Muscle of leg (tissue), 3 donors: ENCODE measurements at regions not wholly inside any gene's neighbourhood (a gene's known extent, or its start where the extent isn't known, plus 50 kb on each side); places are given as distances from the start of the nearest gene placed in this dataset.
A peak's percentile ranks its signal among the peaks of the same experiment; 100 is the strongest.

ENCODE experiments used
- DNase-seq: peaks from one replicate; pipeline ENCODE4 v3.0.0; 2013
- H3K27ac ChIP-seq: one replicate; pipeline ENCODE4 v1.5.1; 2013; ENCODE audit warnings: mild to moderate bottlenecking, low read length, control low read depth
- H3K27me3 ChIP-seq: one replicate; pipeline ENCODE4 v1.6.1; 2013; ENCODE audit warnings: low read length; ENCODE audit not compliant: control insufficient read depth, insufficient read depth
- H3K36me3 ChIP-seq: one replicate; pipeline ENCODE4 v1.6.1; 2013; ENCODE audit warnings: low read length; ENCODE audit not compliant: control insufficient read depth, insufficient read depth
- H3K4me1 ChIP-seq: one replicate; pipeline ENCODE4 v1.6.1; 2013; ENCODE audit warnings: low read length; ENCODE audit not compliant: control insufficient read depth, insufficient read depth
- H3K4me3 ChIP-seq: one replicate; pipeline ENCODE4 v1.5.1; 2013; ENCODE audit warnings: low read length, control low read depth
- H3K9me3 ChIP-seq: replicated peaks from 2 replicates; pipeline ENCODE4 v1.6.1; 2013; ENCODE audit warnings: low read depth, low read length; ENCODE audit not compliant: control insufficient read depth
- WGBS: methylation state at CpG from one replicate; pipeline ENCODE4 v1.1.5; 2013; ENCODE audit warnings: missing lambda C conversion rate; ENCODE audit not compliant: insufficient coverage; 5-methylcytosine and 5-hydroxymethylcytosine counted together

- WGBS: 91% methylated on average over 3 of the region's 10 CpGs
- peak; percentile 63 for DNase-seq
- Histone ChIP-seq H3K27ac (peak overlapping the region; percentile 21), H3K27me3 (no peaks in the 10 kb centered on the region), H3K36me3 (no peaks in the 10 kb centered on the region), H3K4me3 (no peak overlapping the region), H3K9me3 (no peaks in the 10 kb centered on the region), H3K4me1 (peaks cover 62% of the 10 kb centered on the region)
Observed at GRCh38 chr1:229028987-229029878, 241.7 kb upstream of the RAB4A start.

GRCh38 chr1:229029879-229030235, 241.1 kb upstream of the RAB4A start:
- Histone ChIP-seq H3K4me3 (no peak overlapping the region), H3K27me3 (no peaks in the 10 kb centered on the region), H3K4me1 (peaks cover 57% of the 10 kb centered on the region), H3K9me3 (no peaks in the 10 kb centered on the region), H3K36me3 (no peaks in the 10 kb centered on the region), H3K27ac (peak overlapping the region; percentile 21)
- DNase-seq: no peak
- WGBS: no CpG with 5 or more reads among the region's 1 CpG

GRCh38 chr1:229030630-229031029, 240.3 kb upstream of the RAB4A start:
- no peaks in the 10 kb centered on the region for H3K36me3 ChIP-seq
- H3K27me3 ChIP-seq: no peaks in the 10 kb centered on the region
- DNase-seq: no peak
- no peak overlapping the region for H3K27ac ChIP-seq
- 45% methylated on average over 2 of the region's 3 CpGs for WGBS
- no peaks in the 10 kb centered on the region for H3K9me3 ChIP-seq
- no peak overlapping the region for H3K4me3 ChIP-seq
- peaks cover 55% of the 10 kb centered on the region for H3K4me1 ChIP-seq

GRCh38 chr1:229031061-229031460, 239.8 kb upstream of the RAB4A start:
- no peaks in the 10 kb centered on the region for H3K36me3 ChIP-seq
- WGBS: 38% methylated on average over 2 of the region's 10 CpGs
- peaks cover 57% of the 10 kb centered on the region for H3K4me1 ChIP-seq
- no peak for DNase-seq
- no peaks in the 10 kb centered on the region for H3K27me3 ChIP-seq
- H3K27ac ChIP-seq: peak overlapping the region; percentile 49
- no peak overlapping the region for H3K4me3 ChIP-seq
- no peaks in the 10 kb centered on the region for H3K9me3 ChIP-seq

GRCh38 chr1:229031481-229032341, 239.2 kb upstream of the RAB4A start:
- Histone ChIP-seq H3K9me3 (no peaks in the 10 kb centered on the region), H3K4me1 (peaks cover 57% of the 10 kb centered on the region), H3K4me3 (no peak overlapping the region), H3K36me3 (no peaks in the 10 kb centered on the region), H3K27ac (peak overlapping the region; percentile 80), H3K27me3 (no peaks in the 10 kb centered on the region)
- DNase-seq: no peak
- 57% methylated on average over 8 of the region's 12 CpGs for WGBS

- Histone ChIP-seq H3K4me3 (no peak overlapping the region), H3K27me3 (no peaks in the 10 kb centered on the region), H3K27ac (peak overlapping the region; percentile 80), H3K4me1 (peaks cover 54% of the 10 kb centered on the region), H3K36me3 (no peaks in the 10 kb centered on the region), H3K9me3 (no peaks in the 10 kb centered on the region)
- 43% methylated on average over 1 of the region's 1 CpG for WGBS
- peak; percentile 93 for DNase-seq
Observed at GRCh38 chr1:229032375-229032774, 238.5 kb upstream of the RAB4A start.

- peaks cover 47% of the 10 kb centered on the region for H3K4me1 ChIP-seq
- no peaks in the 10 kb centered on the region for H3K27me3 ChIP-seq
- no peak overlapping the region for H3K4me3 ChIP-seq
- 94% methylated on average over 2 of the region's 4 CpGs for WGBS
- H3K9me3 ChIP-seq: no peaks in the 10 kb centered on the region
- no peaks in the 10 kb centered on the region for H3K36me3 ChIP-seq
- peak overlapping the region; percentile 69 for H3K27ac ChIP-seq
- no peak for DNase-seq
Observed at GRCh38 chr1:229033480-229033879, 237.4 kb upstream of the RAB4A start.

GRCh38 chr1:229034342-229034741, 236.6 kb upstream of the RAB4A start:
- H3K4me3 ChIP-seq: no peak overlapping the region
- H3K36me3 ChIP-seq: no peaks in the 10 kb centered on the region
- H3K27ac ChIP-seq: peak overlapping the region; percentile 69
- WGBS: 0% methylated on average over 1 of the region's 3 CpGs
- H3K9me3 ChIP-seq: no peaks in the 10 kb centered on the region
- H3K27me3 ChIP-seq: no peaks in the 10 kb centered on the region
- H3K4me1 ChIP-seq: peaks cover 41% of the 10 kb centered on the region
- peak; percentile 98 for DNase-seq

- H3K27ac ChIP-seq: peak overlapping the region; percentile 63
- no peak overlapping the region for H3K4me3 ChIP-seq
- H3K36me3 ChIP-seq: no peaks in the 10 kb centered on the region
- no peaks in the 10 kb centered on the region for H3K27me3 ChIP-seq
- DNase-seq: no peak
- peaks cover 34% of the 10 kb centered on the region for H3K4me1 ChIP-seq
- WGBS: no CpG with 5 or more reads among the region's 6 CpGs
- no peaks in the 10 kb centered on the region for H3K9me3 ChIP-seq
Observed at GRCh38 chr1:229035054-229035747, 235.7 kb upstream of the RAB4A start.

- no peak overlapping the region for H3K27ac ChIP-seq
- no peak overlapping the region for H3K4me3 ChIP-seq
- H3K9me3 ChIP-seq: no peaks in the 10 kb centered on the region
- H3K36me3 ChIP-seq: no peaks in the 10 kb centered on the region
- no peaks in the 10 kb centered on the region for H3K27me3 ChIP-seq
- peaks cover 29% of the 10 kb centered on the region for H3K4me1 ChIP-seq
- no CpG with 5 or more reads among the region's 2 CpGs for WGBS
- DNase-seq: no peak
Observed at GRCh38 chr1:229035748-229036082, 235.2 kb upstream of the RAB4A start.
